Stimulated activated CD4-positive, alpha-beta T cell treated with anti-CD3 and anti-CD28 coated beads, Interleukin-2, amount 100 ng/mL, for 48 hours (primary cell): ENCODE measurements at regions not wholly inside any gene's neighbourhood (a gene's known extent, or its start where the extent isn't known, plus 50 kb on each side); places are given as distances from the start of the nearest gene placed in this dataset.
"Not testable (repeated sequence)": the region's sequence is repeated elsewhere in the genome, so short reads cannot be mapped to it uniquely, and the experiment has no call there.

Experiments
- DNase-seq, 2 donors: peaks; one replicate each; pipeline ENCODE4 v3.0.0-alpha.2; 2020

DNA sequence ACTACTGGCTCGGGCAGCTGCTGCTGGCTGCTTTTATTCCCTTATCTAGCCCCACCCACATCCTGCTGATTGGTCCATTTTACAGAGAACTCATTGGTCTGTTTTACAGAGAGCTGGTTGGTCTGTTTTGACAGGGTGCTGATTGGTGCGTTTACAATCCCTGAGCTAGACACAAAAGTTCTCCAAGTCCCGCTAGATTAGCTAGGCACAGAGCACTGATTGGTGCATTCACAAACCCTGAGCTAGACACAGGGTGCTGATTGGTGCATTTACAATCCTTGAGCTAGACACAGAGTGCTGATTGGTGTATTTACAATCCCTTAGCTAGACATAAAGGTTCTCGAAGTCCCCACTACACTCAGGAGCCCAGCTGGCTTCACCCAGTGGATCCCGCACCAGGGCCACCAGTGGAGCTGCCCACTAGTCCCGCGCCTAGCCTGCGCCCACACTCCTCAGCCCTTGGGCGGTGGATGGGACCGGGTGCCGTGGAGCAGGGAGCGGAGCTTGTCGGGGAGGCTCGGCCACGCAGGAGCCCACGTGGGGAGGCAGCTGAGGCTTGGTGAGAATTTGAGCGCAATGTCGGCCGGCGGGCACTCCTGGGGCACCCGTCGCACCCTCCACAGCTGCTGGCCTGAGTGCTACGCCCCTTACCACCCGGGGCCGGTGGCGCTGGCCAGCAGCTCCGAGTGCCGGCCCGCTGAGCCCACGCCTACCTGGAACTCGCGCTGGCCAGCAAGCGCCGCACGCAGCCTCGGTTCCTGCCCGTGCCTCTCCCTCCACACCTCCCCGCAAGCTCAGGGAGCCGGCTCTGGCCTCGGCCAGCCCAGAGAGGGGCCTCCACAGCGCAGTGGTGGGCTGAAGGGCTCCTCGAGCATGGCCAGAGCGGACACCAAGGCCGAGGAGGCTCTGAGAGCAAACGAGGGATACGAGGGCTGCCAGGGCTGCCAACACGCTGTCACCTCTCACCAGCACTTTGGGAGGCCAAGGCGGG is 91.1 kb upstream of the HS3ST2 start:
- DNase-seq, result not testable (repeated sequence)

DNA sequence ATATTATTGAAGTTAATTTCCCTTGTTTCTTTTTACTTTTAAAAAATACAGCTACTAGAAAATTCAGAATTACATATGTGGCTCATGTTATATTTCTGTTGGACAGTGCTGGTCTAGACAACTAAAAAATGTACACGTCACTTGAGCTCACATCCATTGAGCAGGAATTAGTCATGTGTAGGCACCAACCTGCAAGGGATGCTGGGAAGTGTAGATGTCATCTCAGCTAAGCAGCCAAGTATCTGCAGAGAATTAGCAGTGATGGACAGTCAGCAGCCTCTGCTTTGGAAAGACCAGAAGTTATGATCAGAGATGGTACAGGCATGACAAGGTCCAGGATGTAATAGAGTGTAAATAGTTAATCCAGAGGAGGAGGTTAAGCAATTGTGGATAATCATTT is 87.1 kb upstream of the HS3ST2 start:
- no peak for DNase-seq

DNA sequence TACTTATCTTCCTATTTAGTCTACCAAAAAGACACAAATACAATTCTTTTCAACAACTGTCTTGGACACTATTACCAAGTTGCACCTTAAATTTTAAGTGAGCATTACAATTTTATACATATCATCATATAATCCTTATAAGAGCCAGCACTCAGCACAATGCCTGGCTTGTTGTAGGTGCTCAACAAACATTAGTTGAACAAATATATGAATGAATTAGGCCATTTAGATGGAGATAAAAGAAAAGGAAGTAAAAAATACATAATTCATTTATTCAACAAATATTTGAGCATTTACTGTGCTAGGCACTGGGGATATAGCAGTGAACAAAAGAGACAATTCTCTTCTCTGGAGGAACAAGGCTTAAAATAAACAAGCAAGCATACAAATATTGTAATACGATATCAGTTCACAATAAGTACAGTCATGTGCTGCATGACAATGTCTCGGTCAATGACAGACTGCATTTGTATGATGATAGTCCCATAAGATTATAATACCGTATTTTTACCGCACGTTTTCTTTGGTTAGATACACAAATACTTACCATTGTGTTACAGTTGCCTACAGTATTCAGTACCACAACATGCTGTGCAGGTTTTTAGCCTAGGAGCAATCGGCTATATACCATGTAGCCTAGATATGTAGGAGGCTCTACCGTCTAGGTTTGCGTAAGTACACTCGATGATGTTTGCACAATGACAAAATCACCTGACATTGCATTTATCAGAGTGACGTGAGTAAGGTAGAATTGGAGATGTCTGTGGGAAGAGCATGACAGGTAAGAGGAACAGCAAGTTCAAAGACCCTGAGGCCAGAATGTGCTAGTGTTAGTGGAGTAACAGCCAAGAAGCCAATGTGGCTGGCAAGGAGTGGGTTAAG is 86.4 kb upstream of the HS3ST2 start:
- no peak for DNase-seq

DNA sequence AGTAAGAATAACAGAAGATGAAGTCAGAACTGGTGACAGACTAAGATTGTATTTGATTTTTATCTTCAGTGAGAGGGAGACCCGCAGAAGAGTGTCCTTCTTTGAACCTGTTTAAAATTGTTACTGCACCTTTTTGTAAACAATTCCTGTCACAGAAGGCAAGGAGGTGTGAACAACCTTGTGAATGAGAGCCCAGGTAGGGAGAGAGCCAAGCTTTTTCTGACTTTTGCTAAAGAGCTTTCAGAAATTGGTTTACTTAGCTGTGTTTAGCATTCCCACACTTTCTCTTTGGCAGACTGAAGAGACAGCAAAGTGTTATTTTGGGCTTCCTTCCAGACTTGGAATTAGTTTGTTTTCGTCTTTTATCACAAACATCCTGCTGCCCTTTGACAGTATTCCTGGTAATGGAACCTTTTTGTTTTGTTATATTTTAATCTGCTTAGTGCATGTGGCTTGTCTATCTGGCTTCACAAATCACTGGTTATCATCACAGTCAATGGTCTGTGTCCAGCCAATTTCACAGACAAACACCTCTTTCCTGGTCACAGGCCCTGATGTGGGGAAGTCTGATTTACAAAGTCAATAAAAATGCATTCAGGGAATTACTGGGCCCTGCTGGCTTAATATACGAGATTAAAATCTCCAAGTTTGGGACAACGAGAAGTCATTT is 85.7 kb upstream of the HS3ST2 start:
- no peak for DNase-seq

DNA sequence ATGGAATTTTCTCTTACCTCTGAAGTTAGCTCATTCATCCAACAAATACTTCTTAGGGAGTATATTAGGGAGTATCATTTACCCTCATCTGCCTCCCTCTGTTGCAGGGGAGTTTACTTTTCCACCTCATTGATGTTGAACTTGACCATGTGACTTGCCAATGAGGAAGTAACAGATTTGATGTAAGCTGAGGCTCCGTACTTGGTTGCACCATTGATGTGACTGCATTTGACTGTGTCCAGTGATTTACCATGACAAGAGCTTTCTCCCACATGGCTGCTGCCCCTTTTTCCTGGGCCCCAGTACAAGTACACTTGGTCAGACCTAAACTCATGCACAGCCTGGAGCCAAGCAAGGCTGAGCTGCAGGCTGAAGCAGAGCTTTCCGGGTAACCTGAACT is 81.6 kb upstream of the HS3ST2 start:
- no peak for DNase-seq

DNA sequence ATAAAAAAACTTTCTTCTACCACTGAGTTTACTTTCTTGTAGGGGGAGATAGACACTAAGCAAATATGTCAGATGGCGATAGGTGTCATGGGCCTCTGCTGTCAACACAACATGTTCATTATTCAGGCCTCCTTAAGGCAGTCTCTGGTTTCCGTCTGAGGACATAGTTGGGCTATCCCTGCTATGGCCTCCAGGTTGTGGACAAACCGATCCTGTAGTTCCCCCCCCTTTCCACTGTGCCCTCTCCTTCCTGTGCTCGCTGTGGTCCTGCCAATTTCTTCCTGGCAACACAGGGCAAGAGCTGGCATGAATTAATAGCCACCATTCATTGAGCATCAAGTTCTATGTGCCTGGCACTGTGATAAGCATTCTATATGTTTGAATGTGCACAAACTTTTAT is 81.0 kb upstream of the HS3ST2 start:
- no peak for DNase-seq

DNA sequence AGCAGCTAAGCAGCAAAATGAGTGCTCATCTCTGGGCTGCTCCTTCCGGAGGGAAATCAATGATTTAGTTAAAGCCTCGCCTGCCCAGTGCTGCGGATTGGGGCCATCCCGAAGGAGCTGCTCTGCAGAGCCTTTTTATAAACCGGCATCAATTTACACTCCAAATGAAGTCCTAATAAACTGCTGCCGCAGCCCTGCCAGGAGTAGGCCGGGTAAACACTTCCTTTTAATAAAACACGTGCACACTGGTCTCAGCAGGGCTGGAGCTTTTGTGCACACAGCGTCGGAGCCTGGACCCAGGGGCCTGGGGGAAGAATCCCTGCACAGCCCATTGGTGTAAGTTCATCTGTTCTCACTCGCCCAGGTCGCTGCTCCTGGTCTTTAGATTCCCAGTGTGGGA is 79.6 kb upstream of the HS3ST2 start:
- DNase-seq, result no peak

DNA sequence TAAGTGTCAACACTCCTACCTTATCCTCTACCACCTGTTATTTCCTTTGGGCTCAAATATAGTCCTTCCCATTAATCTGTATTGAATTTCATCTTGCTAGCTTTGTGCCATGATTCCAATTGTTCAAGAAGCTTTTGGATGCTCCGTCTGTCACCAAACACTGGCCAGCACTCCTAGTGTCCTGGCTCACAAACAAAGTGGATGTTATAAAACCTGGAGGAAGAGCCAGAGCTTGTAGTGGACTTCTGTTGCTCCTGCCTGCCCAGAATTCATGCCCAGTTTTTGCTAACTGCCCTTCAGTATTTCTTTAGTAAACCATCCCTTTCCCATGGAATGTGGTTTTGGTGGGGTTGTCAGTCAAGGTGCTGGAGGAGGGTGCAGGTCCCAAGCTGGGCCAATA is 77.2 kb upstream of the HS3ST2 start:
- no peak for DNase-seq

DNA sequence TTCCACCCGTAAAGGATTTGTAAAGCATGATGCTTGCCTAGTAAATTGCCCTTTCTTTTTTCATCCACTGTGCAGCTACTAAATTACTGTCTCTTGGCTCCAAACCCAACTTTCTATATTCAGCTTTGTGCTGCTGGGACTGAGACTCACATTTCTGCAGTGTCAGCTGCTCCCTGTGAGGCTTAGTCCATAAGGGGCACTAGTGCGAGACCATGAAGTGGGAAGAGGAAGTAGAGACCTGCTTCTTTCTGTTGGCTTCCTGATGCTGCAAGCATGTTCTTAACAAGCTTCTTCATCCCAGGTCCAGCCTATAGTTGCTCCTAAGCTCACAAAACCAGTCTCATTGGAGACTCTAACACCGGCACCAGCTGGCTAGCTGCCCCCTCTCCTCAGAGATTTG is 74.9 kb upstream of the HS3ST2 start:
- no peak for DNase-seq

DNA sequence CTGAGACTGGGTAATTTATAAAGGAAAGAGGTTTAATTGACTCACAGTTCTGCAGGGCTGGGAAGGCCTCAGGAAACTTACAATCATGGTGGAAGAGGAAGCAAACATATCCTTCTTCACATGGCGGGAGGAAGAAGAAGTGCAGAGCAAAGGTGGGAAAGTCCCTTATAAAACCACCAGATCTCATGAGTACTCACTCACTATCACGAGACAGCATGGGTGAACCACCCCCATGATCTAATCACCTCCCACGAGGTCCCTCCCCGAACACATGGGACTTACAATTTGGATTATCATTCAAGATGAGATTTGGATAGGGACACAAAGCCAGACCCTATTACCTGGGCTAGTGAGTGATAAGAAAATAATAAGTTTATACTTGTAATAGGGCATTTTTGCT is 70.6 kb upstream of the HS3ST2 start:
- no peak for DNase-seq

DNA sequence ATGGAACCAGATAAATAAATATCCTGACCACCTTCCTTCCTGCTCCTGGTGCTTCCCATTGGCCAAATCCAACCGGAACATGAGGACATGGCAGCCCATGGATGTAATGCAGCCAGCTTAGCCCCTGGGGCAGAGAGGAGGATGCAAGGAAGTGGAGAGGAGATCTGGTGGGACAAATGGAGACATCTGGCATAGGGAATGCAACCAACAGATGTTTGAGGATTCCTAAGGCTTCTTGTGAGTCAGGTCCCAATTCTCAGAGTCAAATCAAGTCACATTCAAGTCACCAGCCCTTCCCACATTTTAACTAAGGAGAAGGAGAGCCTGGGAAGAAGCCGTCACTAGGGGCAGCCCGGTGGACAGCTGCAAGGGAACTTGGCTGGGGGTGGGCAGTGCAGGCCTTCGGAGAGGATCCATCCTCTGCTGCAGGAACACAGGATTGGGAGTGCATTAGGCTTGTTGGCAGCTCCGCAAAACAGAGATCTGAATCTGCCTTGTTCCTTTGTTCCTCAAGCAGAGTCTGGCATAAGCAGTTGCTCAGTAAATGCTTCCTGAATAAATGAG is 62.8 kb upstream of the HS3ST2 start:
- DNase-seq, result no peak

DNA sequence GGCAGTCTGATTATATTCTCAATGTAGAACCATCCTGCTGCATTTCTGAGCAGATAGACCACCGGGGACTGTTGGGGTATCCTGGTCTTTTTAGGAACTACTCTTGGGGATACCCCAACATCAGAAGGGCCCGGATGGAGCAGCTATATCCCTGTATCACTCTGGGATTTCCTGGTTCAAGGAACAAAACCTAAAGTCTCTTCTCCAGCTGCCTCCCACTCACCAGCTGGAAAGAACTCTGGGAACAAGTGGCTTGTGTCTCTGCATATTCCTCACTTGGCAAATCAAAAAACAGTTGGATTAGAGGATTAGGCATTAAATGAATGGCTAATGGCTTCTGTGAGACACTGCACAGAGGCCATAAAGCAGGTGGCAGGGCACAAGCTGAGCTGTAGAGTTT is 62.3 kb upstream of the HS3ST2 start:
- no peak for DNase-seq

DNA sequence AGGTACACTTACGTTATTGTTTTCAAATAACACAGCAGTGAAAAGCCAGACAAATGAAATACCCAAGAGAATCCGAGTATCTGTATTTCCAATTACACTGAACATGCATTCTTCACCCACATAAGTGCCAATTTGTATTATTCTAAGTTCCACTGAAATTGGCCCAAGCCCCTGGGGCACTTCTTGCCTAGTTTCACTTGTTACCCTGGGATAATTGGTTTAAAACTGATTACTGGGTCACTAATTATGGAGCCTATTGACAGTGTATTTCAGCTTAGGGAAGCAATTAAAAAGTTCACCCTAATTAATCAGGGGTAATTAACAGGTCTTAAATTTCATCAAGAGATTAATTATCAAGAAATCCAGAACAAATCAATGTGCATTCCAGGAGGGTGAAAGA is 60.5 kb upstream of the HS3ST2 start:
- no peak for DNase-seq

DNA sequence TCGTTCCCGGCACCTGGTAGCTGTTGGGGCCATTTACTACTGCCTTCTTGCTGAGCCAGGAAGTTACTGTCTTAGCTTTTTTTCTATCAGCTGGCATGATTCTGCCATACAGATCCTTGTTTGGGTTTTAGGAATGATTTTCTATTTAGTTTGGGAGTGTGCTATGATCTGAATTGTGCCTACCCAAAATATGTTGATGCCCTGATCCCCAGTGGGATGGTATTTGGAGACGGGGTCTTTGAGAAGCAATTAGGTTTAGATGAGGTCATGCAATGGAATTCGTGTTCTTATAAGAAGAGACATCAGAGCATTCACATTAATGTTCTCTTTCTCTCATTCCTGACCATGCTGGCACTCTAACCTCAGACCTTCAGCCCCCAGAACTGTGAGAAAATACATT is 59.4 kb upstream of the HS3ST2 start:
- no peak for DNase-seq

DNA sequence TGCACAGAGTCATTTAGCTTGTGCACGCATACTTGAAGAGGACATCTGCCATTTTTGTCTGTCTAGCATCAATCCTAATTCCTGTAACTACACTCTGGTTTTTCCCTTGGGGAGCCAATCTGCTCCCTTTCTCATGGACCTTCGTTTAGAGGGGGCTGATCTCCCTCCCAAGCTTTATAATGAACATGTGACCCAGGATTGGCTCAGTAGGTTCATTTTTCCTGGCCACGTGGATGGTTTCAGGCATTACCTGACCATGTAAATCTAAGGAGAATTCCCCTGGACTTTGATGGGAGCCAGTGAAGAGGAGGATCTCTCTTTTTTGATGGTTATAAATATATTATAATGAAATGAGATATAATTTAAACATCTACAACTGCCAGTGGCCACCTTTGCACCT is 56.8 kb upstream of the HS3ST2 start:
- DNase-seq, result no peak

DNA sequence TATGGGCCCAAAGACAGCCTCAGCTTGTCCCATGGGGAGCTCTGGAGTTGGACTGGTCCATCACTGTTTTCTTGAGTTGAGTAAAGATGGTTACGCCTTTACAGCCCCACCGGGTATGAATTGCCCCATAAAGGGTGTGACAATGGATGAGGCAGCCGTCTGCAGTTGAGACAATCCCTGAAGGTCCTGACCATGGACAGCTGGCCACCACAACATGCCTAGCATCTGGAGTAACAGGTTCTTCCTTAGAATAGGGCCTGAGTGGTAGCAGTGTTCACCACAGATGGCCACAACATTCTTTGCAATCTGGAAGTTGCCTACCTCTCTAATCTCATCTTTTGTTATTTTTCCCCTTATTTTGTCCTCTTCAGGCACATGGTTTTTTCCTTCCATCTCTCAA is 51.5 kb upstream of the HS3ST2 start:
- no peak for DNase-seq

DNA sequence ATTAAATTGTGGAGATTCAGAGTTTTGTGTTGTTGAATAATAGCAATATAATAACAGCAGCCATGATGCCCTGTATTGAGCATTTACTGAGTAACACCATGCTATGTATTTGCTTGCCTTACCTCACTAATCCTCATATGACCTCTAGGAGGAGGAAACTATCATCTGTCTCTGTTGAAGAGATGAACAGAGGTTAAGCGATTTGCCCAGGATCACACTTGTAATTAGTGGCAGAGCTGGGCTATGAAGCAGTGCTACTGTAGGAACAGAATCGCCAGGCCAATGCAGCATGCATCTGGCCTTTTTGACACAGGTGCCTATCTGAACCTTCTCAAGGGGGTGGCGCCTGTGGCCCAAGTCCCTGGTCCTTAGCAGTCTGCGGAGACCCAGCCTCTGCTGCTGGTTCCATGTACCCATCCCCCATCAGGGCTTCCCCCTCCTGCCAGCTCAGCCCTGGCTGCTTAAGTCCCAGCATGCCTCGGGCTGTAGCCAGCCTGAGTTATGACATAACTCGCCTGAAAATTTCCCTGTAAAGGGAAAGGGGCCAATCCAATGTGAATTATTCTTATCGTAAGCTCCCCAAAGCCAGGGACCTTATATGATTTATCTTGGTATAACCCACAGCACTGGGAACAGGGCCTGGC is 50.4 kb upstream of the HS3ST2 start:
- no peak for DNase-seq
